HT1080 (cell line): ENCODE measurements at regions not wholly inside any gene's neighbourhood (a gene's known extent, or its start where the extent isn't known, plus 50 kb on each side); places are given as distances from the start of the nearest gene placed in this dataset.

ENCODE experiments used
- DNase-seq: peaks from one replicate; pipeline ENCODE4 v3.0.0-alpha.2; 2015; ENCODE audit warnings: low read depth

DNA sequence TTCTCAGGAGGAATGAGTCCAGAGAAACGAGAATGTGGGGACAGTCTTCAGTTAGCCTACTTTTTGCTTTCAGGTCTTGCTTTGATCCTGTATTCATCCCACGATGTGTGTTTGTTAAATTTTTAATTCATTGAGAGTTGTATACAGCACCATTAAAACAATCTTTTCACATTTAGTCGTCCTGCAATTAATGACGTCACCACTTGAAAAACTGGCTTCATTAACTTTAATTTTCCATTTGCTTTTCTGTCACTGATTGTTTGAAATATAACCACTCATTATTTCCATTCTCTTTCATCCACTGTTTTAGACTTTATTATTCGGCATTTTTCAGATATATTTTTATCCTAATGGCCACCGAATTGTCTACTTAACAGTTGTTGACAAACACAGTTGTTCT, 146.9 kb downstream of the TFEC start:
- DNase-seq, result no peak

GRCh38 chr7:115881476-115881875, 149.1 kb downstream of the TFEC start:
- no peak for DNase-seq

DNA sequence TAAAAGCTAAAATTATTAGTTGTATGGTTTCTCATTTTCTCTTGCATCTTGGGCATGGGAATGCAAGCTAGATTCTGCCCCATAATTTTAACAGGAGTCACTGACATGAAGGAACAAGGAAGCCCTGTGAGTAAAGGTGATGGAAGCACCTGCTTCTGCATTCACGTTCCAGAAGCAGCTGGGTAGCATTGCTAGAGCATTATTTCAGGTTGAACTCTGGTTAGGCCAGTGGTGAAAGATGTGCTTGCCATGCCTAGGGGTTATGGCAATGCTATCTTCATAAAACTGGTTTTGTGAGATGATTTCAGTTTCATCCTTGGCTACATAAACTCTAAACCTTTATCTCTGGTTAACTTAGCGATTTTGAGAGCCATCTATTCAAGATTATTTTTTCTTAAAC, 151.4 kb downstream of the TFEC start:
- DNase-seq, result no peak

DNA sequence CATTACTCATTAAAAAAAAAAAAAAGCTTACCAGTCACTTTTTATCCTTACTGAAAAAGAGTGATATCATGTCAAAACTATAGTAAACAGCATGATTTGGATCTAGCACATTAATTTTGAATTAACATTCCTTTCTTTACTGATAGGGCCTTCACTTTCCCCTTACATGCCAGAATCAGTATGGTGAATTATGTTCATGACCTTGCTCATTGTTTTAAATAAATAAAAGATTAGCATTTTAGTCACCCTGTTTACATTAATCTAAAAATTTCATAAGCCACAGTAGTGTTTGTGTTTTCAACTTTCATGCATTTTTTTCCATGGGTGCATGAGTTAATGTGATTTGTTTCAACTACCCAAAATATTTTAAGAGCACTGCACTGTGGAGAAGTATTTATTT, 160.8 kb downstream of the TFEC start:
- DNase-seq, result no peak

DNA sequence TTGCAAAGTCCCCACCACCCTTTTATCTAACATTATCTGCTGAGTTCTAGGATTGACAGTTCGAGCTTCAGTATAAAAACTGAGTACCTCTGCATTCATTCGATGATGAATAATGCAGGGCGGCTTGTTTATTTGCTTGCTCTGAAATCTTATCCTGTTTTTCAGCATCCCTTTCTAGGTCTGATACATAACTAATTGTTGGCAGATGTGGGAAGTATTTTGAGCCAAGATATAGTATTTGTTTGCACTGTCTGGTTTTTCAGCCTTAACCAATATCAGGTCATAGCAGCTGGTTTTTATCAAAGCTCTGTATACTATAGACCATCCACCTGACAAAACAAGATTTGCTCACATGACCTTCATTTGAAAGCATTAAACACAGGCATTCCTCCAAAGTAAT, 161.4 kb downstream of the TFEC start:
- DNase-seq, result no peak

DNA sequence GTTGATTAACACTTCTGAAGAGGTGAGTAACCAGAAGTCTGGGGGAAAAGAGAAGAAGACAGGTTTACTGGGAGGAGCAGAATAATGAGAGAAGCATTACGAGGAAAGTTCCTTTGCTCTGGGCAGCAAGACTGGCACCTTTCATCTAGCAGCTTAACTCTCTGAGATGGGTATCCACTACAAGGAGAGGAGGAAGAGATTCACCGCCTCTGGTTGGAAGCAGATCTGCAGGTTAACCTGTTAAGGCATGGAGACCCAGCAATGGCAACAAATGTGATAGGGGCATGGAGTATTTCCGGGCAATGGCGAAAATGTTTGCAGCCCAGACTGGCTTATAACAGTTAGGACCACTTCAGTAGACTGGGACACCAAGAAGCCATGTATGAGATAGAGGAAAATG, 162.2 kb downstream of the TFEC start:
- DNase-seq, result no peak

- no peak for DNase-seq
Observed at GRCh38 chr7:115864082-115864481, 166.5 kb downstream of the TFEC start.

DNA sequence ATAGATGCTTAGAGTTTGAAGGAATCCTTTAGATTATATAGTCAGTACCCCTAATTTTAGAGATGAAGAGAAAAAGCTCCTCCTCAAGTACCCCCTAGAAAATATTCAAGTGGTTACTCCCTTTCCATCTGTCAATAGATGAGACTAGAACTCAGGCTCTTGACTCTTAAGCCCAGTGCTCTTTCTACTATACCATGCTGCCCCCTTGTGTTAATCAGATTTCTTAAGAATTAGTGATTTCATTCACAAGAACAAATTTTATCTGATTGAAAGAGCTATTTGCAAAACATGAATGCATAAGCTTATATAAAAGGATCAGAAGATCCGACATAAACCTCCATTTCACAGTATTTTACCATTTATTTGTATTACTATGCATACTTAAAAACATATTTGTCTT, 179.3 kb downstream of the TFEC start:
- peak; percentile 26 for DNase-seq

DNA sequence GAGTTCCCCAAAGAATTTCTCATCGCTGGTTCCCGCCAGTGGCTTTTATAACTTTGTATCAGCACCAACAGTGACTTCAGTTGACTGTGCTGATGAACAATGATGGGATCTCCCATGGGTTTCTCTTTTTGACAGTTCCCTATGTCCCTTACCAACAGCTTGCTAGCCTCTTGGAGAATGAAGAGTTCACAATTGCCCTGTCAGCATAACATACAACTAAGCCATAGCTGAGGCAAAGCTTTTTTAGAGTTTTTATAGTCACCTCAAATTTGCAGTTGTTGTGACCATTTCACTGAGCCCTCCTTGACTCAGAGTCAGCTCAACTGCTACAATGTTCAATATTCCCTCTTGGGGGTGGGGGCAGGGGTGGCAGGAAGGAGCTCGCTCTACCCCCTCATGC, 179.8 kb downstream of the TFEC start:
- DNase-seq, result no peak

DNA sequence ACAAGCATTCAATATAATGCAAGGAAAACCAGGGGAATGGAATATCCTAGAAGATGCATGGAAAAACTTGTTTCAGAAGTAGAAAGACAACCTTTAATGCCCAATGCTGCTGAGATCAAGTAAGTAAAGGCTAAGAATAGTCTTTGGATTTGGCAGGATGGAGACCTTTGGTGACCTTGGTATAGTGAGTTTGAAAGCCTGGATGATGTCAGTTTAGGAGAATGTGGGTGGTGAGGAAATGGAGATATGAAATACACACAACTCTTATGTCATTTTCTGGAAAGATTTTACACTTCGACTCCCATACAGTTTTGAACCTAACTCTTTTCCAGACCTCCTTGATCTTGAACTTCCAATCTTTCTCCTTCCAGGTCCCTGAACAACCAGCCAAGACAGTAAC, 185.7 kb downstream of the TFEC start:
- peak; percentile 25 for DNase-seq

- DNase-seq, result no peak
Observed at GRCh38 chr7:115840702-115841101, 189.9 kb downstream of the TFEC start.

DNA sequence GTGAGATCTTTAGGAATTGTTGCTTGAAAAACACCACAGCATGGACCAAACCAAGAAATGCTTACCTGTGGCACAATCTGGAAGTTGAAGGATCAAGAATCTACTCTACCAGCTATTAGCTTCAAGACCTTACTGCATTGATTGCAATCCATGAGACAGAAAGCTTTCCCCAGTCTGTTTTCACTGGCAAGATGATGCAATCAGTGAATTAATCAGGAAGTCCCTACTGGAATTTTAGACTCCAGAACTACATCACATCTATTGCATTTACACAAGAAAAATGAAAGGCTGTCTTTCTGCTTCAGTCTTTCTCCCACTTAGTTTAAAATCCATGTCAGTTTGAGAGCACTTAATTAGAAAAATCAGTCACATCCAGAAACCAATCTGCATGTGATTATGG, 191.7 kb downstream of the TFEC start:
- no peak for DNase-seq

GRCh38 chr7:115831371-115831770, 199.2 kb downstream of the TFEC start:
- peak; percentile 2 for DNase-seq

DNA sequence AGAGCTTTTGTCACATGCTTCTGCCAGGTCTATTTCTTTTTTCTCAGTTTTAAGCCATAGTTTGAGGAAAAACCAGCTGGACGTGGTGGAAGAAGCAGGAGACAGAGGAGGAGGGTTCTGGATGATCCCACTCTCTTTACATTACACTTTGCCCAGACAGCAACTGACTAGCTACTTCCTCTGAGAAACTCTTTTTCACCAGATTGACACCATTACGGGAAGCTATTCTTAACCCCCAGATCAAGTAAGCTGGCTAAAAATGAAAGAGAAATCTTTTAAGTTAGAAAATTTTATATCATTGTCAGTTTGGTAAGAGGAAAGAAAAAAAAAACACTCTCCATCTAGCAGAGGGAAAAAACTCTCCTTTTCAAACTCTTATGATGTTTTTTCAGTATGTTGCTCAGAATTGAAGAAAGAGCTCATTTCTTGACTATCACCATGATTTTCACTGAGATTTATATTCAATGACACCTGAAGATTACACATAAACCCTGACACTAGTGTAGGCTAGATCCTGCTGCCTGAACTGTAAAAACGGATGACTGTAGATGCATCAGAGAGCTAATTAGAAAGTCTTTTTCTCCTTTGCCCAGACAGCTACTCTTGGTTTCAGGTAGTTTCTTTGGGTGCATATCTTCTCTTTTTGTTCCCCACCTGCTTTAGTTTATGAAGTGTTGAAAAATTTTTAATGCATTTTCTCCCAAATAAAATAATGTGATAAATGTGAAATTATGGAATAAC, 203.1 kb downstream of the TFEC start:
- no peak for DNase-seq

DNA sequence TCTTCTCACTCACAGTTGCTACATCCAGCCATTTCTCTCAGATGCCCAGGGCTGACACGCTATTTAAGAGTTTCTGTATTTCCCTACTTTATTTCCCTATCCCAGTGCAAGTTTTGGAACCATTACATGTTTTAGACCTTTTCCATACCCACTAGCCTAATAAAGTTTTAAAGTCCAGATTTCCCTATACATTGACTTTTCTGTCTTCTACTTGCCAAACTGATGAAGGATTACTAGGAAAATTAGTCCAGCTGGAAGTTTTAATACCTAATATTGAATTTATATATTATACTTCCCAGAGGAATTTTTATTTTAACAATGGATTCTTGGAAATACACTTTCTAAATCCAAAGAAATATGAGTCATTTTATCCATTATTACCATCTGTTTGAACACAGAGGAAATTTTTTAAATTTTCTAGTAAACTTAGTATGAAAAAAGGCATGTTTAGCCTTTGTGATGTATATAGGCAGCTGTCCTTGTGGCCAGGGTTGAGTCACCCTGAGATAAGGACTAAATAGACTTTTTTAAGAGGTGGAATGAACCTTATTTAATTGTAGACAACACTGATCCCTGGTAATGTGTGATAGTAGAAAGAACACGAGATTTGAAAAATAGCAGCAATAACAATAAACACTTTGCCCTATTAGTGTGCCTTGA, 205.0 kb downstream of the TFEC start:
- DNase-seq, result no peak

DNA sequence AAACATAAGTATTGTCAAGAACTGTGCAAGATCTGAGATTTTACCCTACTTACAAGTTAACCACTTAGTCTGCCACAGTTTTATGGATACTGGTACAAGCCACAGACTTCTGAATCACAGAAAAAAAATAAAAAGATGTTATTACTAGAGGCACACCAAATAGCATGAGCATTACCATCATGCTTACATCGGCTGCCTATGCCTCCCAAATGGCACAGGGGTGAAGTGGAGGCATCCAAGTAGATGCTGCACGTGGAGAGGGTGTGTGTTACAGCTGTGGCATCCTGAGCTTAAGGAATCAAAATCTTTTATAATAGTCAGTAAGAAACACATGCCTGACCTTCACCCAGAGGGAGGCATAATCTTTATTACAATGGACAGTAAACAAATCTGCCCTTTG, 207.8 kb downstream of the TFEC start:
- DNase-seq, result no peak

GRCh38 chr7:115822380-115822779, 208.2 kb downstream of the TFEC start:
- no peak for DNase-seq

DNA sequence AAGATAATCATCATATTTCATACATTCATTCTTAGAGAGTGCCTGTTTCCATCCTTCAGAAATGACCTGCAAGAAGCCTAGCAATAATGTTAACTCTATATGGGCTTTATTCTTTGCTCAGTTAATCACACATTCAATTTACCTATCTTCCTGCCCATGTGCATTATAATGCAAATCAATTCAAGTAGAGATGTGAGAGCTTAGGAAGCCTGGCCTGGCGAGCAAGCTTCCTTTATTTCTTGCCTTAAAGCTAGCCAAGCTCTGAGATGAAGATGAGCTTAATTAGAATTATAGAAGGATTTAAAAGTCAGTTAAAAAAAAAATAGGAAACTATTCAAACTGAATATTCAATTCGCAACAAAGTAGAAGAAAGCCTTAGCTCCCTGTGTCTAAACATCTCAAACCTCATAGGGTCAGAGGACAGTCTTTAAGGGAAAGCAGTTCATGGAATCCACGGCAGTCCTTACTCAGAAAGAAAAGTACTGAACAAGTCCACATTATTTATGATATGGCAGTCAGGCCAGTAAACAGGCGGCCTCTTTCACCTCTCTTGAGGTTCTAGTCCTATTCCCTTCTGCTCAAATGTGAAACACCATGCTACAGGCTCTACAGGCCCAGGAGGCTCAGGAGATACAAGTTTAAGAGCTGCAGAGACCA, 214.1 kb downstream of the TFEC start:
- no peak for DNase-seq

- DNase-seq, result no peak
Observed at GRCh38 chr7:115812794-115813193, 217.8 kb downstream of the TFEC start.

DNA sequence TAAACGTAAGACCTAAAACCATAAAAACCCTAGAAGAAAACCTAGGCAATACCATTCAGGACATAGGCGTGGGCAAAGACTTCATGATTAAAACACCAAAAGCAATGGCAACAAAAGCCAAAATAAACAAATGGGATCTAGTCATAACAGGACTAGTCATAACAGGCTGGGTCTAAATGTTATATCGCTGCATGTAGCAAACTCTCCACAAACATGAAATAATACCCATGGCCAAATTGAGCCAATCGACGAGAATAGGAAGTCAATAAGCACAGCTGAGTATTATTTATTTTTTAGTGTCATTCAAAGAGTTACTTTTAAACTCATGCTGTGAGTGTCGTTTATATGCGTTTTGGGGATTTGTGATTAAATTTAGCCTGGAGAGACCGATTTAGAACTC, 225.1 kb downstream of the TFEC start:
- no peak for DNase-seq

DNA sequence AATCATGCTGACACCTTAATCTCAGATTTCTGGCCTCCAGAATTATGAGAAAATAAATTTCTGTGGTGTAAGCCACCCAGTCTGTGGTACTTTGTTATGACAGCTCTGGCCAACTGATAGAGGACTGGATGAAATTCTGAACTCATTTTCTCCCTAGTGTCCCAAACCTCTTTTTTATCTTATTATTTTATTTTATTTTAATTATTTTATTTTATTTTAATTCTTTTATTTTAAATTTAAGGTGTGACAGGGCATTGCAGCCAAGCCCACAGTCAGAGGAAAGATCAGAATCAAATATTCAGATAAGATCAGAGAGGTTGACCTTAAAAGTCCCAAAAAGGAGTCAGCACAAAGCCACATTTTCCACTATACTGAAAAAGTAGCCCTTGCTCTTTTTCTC, 228.1 kb downstream of the TFEC start:
- DNase-seq, result no peak

DNA sequence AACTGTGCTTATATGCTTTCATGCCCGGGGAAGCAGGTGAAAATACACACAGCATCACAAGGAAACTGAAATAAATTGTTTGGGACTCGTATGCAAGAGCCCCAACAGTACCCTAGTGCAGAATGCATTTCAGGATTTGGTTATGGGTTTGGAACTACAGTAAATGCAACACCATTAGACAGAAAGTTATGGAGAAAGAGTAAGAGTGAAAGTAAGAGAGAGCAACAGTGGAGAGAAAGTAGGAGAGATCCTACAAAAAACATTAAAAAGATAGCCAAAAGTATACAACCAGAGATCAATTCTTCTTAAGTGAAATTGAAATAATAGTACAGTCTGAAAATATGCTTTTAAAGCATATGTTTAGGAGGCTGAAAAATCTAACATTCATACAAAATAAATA, 231.1 kb downstream of the TFEC start:
- no peak for DNase-seq
